Spleen (tissue), 11 donors: ENCODE measurements at regions not wholly inside any gene's neighbourhood (a gene's known extent, or its start where the extent isn't known, plus 50 kb on each side); places are given as distances from the start of the nearest gene placed in this dataset.
A peak's percentile ranks its signal among the peaks of the same experiment; 100 is the strongest.

Experiments
- DNase-seq: peaks from one replicate; pipeline ENCODE4 v3.0.0-alpha.2; 2020
- H3K27ac ChIP-seq, 8 donors: fragments of 200-600 bp; sonication (generic) in 7 of 8; 1 replicate in 4 of 8; 2 replicates in 4 of 8; pipeline versions ENCODE4 v1.5.0 to v1.8.0; 2016 to 2021; ENCODE audit warnings: inconsistent platforms in 4 of 8, mild to moderate bottlenecking in 4 of 8, moderate library complexity in 1 of 8
- H3K27me3 ChIP-seq, 7 donors: fragments of 200-600 bp; sonication (generic) in 6 of 7; replicated peaks in 1 of 7; 1 replicate in 4 of 7; 2 replicates in 3 of 7; pipeline versions ENCODE4 v1.5.0 to v1.8.0; 2016 to 2021; ENCODE audit warnings: inconsistent platforms in 3 of 7, mild to moderate bottlenecking in 1 of 7
- H3K36me3 ChIP-seq, 6 donors: fragments of 200-600 bp; sonication (generic) in 5 of 6; 1 replicate in 4 of 6; 2 replicates in 2 of 6; pipeline versions ENCODE4 v1.5.0 to v1.8.0; 2016 to 2021; ENCODE audit warnings: inconsistent platforms in 2 of 6
- H3K4me1 ChIP-seq, 6 donors: fragments of 200-600 bp; sonication (generic) in 5 of 6; 1 replicate in 3 of 6; 2 replicates in 3 of 6; pipeline versions ENCODE4 v1.5.0 to v1.8.0; 2016 to 2021; ENCODE audit warnings: inconsistent platforms in 3 of 6
- H3K4me3 ChIP-seq, 8 donors: fragments of 200-600 bp; sonication (generic) in 7 of 8; 1 replicate in 4 of 8; 2 replicates in 4 of 8; pipeline versions ENCODE4 v1.5.0 to v1.8.0; 2016 to 2021; ENCODE audit warnings: inconsistent platforms in 4 of 8, mild to moderate bottlenecking in 4 of 8, moderate library complexity in 2 of 8
- H3K9me3 ChIP-seq, 8 donors: fragments of 200-600 bp; sonication (generic) in 7 of 8; 1 replicate in 4 of 8; 2 replicates in 4 of 8; pipeline versions ENCODE4 v1.5.0 to v1.8.0; 2016 to 2021; ENCODE audit warnings: inconsistent platforms in 4 of 8
- POLR2A ChIP-seq, 3 donors: fragments of 450-650 bp; IDR thresholded peaks; one replicate each; pipeline ENCODE4 v1.5.1; 2017; ENCODE audit warnings: antibody characterized with exemption in 3 of 3, mild to moderate bottlenecking in 1 of 3
- POLR2AphosphoS5 ChIP-seq, 3 donors: sonication (generic); formaldehyde crosslinking; IDR thresholded peaks; one replicate each; pipeline ENCODE4 v1.5.1; 2017; ENCODE audit warnings: antibody characterized with exemption in 3 of 3
- WGBS, 5 donors: extraction: QIAGEN DNeasy Blood & Tissue Kit in 3 of 5; methylation state at CpG; one replicate each; pipeline versions ENCODE4 v1.1.5 to v1.1.7; 2013 to 2018; 5-methylcytosine and 5-hydroxymethylcytosine counted together
- intact Hi-C: fragments of 100-400 bp; cut with DNase I; formaldehyde crosslinking; loops from one replicate; pipeline ENCODE4 v1.15.0; 2023; ENCODE audit warnings: low total_unique reads
- TF ChIP-seq, protein P1 (sequence below), 11 experiments: fragments of 200-600 bp in 7 of 11; fragments of 450-650 bp in 4 of 11; sonication (generic) in 4 of 11; IDR thresholded peaks in 8 of 11; conservative IDR thresholded peaks in 3 of 11; 1 replicate in 7 of 11; 2 replicates in 4 of 11; pipeline versions ENCODE4 v1.4.0 to v1.8.0; 2016 to 2021; ENCODE audit warnings: antibody characterized with exemption in 11 of 11, inconsistent platforms in 4 of 11, mild to moderate bottlenecking in 1 of 11
- donor health status: healthy with polysubstance abuse.
- donor health status: DM: no; HTN: no; CAD: no; lungs with moderate emphysema.
- donor health status: DM: no; HTN: no; CAD: no.
- donor health status: Bipolar disorder and iron deficiency.
- donor health status: healthy.
- donor health status: DM: no; HTN: no; CAD: no.
- donor health status: DM: yes; HTN: yes; CAD: no.

GRCh38 chr6:90387826-90388225 lies 91.2 kb upstream of the BACH2 start:
- no peak overlapping the region for H3K4me3 ChIP-seq
- DNase-seq, result no peak
- no peak overlapping the region for H3K27ac ChIP-seq
- intact Hi-C loops, result no loop called here
- H3K4me1 ChIP-seq, result peaks cover 0 to 45% (median 18%) of the 10 kb centered on the region in 6 donors
- H3K9me3 ChIP-seq, result no peaks in the 10 kb centered on the region
- WGBS, 5 donors, result 58 to 78% (median 66%) methylated on average over 1 of the region's 1 CpG
- no peaks in the 10 kb centered on the region for H3K36me3 ChIP-seq
- TF ChIP-seq, protein P1, sequence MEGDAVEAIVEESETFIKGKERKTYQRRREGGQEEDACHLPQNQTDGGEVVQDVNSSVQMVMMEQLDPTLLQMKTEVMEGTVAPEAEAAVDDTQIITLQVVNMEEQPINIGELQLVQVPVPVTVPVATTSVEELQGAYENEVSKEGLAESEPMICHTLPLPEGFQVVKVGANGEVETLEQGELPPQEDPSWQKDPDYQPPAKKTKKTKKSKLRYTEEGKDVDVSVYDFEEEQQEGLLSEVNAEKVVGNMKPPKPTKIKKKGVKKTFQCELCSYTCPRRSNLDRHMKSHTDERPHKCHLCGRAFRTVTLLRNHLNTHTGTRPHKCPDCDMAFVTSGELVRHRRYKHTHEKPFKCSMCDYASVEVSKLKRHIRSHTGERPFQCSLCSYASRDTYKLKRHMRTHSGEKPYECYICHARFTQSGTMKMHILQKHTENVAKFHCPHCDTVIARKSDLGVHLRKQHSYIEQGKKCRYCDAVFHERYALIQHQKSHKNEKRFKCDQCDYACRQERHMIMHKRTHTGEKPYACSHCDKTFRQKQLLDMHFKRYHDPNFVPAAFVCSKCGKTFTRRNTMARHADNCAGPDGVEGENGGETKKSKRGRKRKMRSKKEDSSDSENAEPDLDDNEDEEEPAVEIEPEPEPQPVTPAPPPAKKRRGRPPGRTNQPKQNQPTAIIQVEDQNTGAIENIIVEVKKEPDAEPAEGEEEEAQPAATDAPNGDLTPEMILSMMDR (IDR thresholded peaks at IDR 0.05 in 8 of 11, conservative IDR thresholded peaks at IDR 0.05 in 3 of 11), result no peak
- TF ChIP-seq POLR2A (IDR thresholded peaks at IDR 0.05) (no peak), POLR2AphosphoS5 (IDR thresholded peaks at IDR 0.05) (no peak)
- no peaks in the 10 kb centered on the region for H3K27me3 ChIP-seq

DNA sequence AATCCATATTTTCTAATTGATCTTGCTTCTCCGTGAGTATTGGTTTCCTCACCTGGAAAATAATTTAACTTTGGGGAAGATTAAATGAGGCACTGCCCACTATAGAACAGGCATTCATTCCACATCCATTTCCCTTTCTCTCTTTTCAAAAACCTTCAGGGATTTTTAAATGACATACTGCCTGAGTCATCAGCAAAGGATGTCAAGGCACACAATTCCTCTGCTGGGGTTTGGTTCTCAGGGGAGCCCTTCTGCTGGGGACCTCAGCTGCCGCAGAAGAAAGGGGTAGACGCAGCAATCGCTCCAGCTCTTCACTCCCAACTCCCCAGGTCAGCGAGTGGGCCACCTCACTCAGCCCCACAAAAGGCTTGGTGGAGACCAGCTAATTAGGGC lies 90.7 kb upstream of the BACH2 start:
- H3K36me3 ChIP-seq, result no peaks in the 10 kb centered on the region
- intact Hi-C loops, result no loop called here
- DNase-seq, result no peak
- TF ChIP-seq POLR2AphosphoS5 (IDR thresholded peaks at IDR 0.05) (no peak), POLR2A (IDR thresholded peaks at IDR 0.05) (no peak)
- TF ChIP-seq, protein P1 (IDR thresholded peaks at IDR 0.05 in 8 of 11, conservative IDR thresholded peaks at IDR 0.05 in 3 of 11), result no peak
- WGBS, 5 donors, result 77 to 90% (median 87%) methylated on average over 5 of the region's 5 CpGs
- H3K27me3 ChIP-seq, result no peaks in the 10 kb centered on the region
- H3K27ac ChIP-seq, result no peak overlapping the region
- peaks cover 0 to 49% (median 22%) of the 10 kb centered on the region in 6 donors for H3K4me1 ChIP-seq
- no peaks in the 10 kb centered on the region for H3K9me3 ChIP-seq
- H3K4me3 ChIP-seq, result no peak overlapping the region

DNA sequence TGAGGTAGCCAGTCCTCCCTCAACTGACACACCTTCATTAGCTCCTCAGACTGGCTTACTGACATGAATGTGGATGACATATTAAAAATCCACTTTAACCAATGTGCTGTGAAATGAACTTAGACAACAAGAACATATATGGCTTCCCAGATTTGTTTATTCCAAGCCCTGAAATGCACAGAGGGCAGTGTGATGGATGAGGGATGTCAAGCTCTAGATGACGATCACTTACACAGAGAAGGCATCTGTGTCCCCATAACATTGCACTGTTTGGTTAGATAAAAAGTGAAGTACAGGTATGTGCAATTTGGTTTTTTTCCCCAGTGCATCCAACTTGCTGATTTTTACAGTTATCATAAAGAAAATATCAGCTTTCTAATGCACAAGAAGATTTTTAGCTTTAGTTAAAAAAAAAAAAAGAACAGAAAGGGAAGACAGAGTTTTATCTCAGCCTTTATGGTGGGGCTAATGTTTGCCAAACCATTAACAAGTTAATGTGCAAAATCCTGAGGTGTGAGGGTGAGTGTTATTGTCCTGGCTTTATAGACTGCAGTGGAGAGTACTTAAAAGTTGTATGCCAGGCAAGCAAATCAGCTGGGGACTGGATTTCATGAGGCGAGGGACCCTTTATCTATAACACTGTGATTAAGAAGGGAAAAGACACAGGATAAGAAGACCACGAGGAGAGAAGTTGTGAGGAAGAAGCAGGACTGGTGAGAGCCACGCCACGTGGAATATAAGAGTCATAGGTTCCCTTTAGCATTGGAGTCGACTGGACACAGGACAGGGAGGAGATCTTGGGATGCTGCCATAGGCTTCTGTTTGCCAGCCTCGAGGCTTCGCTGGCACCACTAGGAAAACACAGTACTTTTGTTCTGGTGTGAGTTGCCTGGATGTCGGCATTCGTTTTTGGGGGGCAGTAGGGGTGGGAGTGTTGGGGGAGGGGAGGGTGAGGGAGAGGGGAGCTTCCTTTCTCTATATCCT lies 90.0 kb upstream of the BACH2 start:
- no peaks in the 10 kb centered on the region for H3K27me3 ChIP-seq
- no peaks in the 10 kb centered on the region for H3K9me3 ChIP-seq
- H3K27ac ChIP-seq, result peak overlapping the region in 1 of 8 donors; percentile 4
- 67 to 84% (median 68%) methylated on average over 10 of the region's 10 CpGs for WGBS, 5 donors
- no peak for DNase-seq
- peaks cover 0 to 56% (median 26%) of the 10 kb centered on the region in 6 donors for H3K4me1 ChIP-seq
- H3K4me3 ChIP-seq, result no peak overlapping the region
- intact Hi-C loops, result no loop called here
- H3K36me3 ChIP-seq, result no peaks in the 10 kb centered on the region
- TF ChIP-seq POLR2AphosphoS5 (IDR thresholded peaks at IDR 0.05), result no peak
- TF ChIP-seq, protein P1 (IDR thresholded peaks at IDR 0.05 in 8 of 11, conservative IDR thresholded peaks at IDR 0.05 in 3 of 11), result no peak
- TF ChIP-seq POLR2A (IDR thresholded peaks at IDR 0.05), result no peak

- H3K36me3 ChIP-seq, result no peaks in the 10 kb centered on the region
- no peak overlapping the region for H3K4me3 ChIP-seq
- peak overlapping the region in 1 of 8 donors; percentile 4 for H3K27ac ChIP-seq
- H3K27me3 ChIP-seq, result no peaks in the 10 kb centered on the region
- no peaks in the 10 kb centered on the region for H3K9me3 ChIP-seq
- intact Hi-C loops, result no loop called here
- TF ChIP-seq POLR2A (IDR thresholded peaks at IDR 0.05) (no peak), POLR2AphosphoS5 (IDR thresholded peaks at IDR 0.05) (no peak)
- TF ChIP-seq, protein P1 (IDR thresholded peaks at IDR 0.05 in 8 of 11, conservative IDR thresholded peaks at IDR 0.05 in 3 of 11), result no peak
- 78 to 93% (median 88%) methylated on average over 1 of the region's 1 CpG for WGBS, 5 donors
- DNase-seq, result no peak
- H3K4me1 ChIP-seq, result peaks cover 0 to 60% (median 26%) of the 10 kb centered on the region in 6 donors
Observed at GRCh38 chr6:90385759-90386313, 89.2 kb upstream of the BACH2 start.
